H1 (cell line): ENCODE measurements at regions not wholly inside any gene's neighbourhood (a gene's known extent, or its start where the extent isn't known, plus 50 kb on each side); places are given as distances from the start of the nearest gene placed in this dataset.

Experiments
- CTCF ChIP-seq, 3 experiments: IDR thresholded peaks; 1 replicate in 2 of 3; 2 replicates in 1 of 3; pipeline versions ENCODE4 v1.5.1 to v1.6.1; 2011; ENCODE audit warnings: low read length in 3 of 3, mild to moderate bottlenecking in 3 of 3, inconsistent platforms in 2 of 3, low read depth in 1 of 3, moderate library complexity in 1 of 3; ENCODE audit not compliant: insufficient read depth in 1 of 3; ENCODE audit errors: control extremely low read depth in 1 of 3
- EP300 ChIP-seq, 2 experiments: IDR thresholded peaks; 1 replicate in 1 of 2; 2 replicates in 1 of 2; pipeline ENCODE4 v1.6.1; 2011 to 2012; ENCODE audit warnings: low read depth in 2 of 2, low read length in 2 of 2, mild to moderate bottlenecking in 2 of 2, borderline replicate concordance in 1 of 2, inconsistent platforms in 1 of 2, moderate library complexity in 1 of 2
- GTF2F1 ChIP-seq: IDR thresholded peaks from 2 replicates; pipeline ENCODE4 v1.6.1; 2012; ENCODE audit warnings: low read depth, low read length, improper control_type of control experiment, borderline replicate concordance
- JUND ChIP-seq: IDR thresholded peaks from 2 replicates; pipeline ENCODE4 v1.6.1; 2011; ENCODE audit warnings: mild to moderate bottlenecking, improper control_type of control experiment, low read length
- KDM5A ChIP-seq: fragments of 200-600 bp; IDR thresholded peaks from 2 replicates; pipeline ENCODE4 v1.7.1; 2012; ENCODE audit warnings: mild to moderate bottlenecking, low read length, inconsistent platforms, mixed read lengths
- MAX ChIP-seq: IDR thresholded peaks from 2 replicates; pipeline ENCODE4 v1.6.1; 2012; ENCODE audit warnings: inconsistent platforms
- POLR2A ChIP-seq, 2 experiments: IDR thresholded peaks; 1 replicate in 1 of 2; 2 replicates in 1 of 2; pipeline ENCODE4 v1.6.1; 2011; ENCODE audit warnings: low read depth in 2 of 2, low read length in 2 of 2, mild to moderate bottlenecking in 2 of 2; ENCODE audit errors: control extremely low read depth in 1 of 2
- RNF2 ChIP-seq: fragments of 200-900, 300-1000 bp; sonication (generic); IDR thresholded peaks from 2 replicates; pipeline ENCODE4 v1.7.1; 2016; ENCODE audit warnings: borderline replicate concordance, low read depth, mild to moderate bottlenecking, antibody characterized with exemption, low read length; ENCODE audit not compliant: poor library complexity, severe bottlenecking; ENCODE audit errors: missing control alignments

GRCh38 chr2:8276026-8276425 lies 405.8 kb upstream of the ID2 start:
- TF ChIP-seq RNF2 = no peak
- TF ChIP-seq KDM5A = no peak
- no peak for TF ChIP-seq JUND
- TF ChIP-seq GTF2F1 = no peak
- no peak for TF ChIP-seq CTCF (IDR thresholded peaks at IDR 0.05; ENCODE audit: control extremely low read depth in 1 of 3, insufficient read depth in 1 of 3, low read depth in 1 of 3, low read length in 3 of 3)
- TF ChIP-seq POLR2A (IDR thresholded peaks at IDR 0.05; ENCODE audit: control extremely low read depth in 1 of 2, low read depth in 2 of 2, low read length in 2 of 2) = no peak
- no peak for TF ChIP-seq EP300 (IDR thresholded peaks at IDR 0.05; ENCODE audit: borderline replicate concordance in 1 of 2, low read depth in 2 of 2, low read length in 2 of 2)
- no peak for TF ChIP-seq MAX
